DND-41 (cell line): ENCODE measurements at regions not wholly inside any gene's neighbourhood (a gene's known extent, or its start where the extent isn't known, plus 50 kb on each side); places are given as distances from the start of the nearest gene placed in this dataset.

Experiments
- ATAC-seq: fragments of 200-7000 bp; cut with Tn5 transposase; 3 replicates; pipeline ENCODE4 v1.9.1; 2021; ENCODE audit warnings: low read depth; ENCODE audit not compliant: insufficient read depth
- DNase-seq: peaks from one replicate; pipeline ENCODE4 v3.0.0-alpha.2; 2020
- H2AFZ ChIP-seq: 2 replicates; pipeline ENCODE4 v1.6.0; 2012; ENCODE audit warnings: low read depth, low read length
- H3K27ac ChIP-seq: 2 replicates; pipeline ENCODE4 v1.5.1; 2012; ENCODE audit warnings: low read length, inconsistent platforms
- H3K27me3 ChIP-seq: fragments of 200-600 bp; sonication (generic); 2 replicates; pipeline ENCODE4 v1.6.0; 2012; ENCODE audit warnings: low read length, mild to moderate bottlenecking, inconsistent platforms; ENCODE audit not compliant: insufficient read depth, poor library complexity
- H3K36me3 ChIP-seq: 2 replicates; pipeline ENCODE4 v1.5.1; 2012; ENCODE audit warnings: low read length, inconsistent platforms; ENCODE audit not compliant: insufficient read depth
- H3K4me1 ChIP-seq: 2 replicates; pipeline ENCODE4 v1.5.1; 2012; ENCODE audit warnings: mild to moderate bottlenecking, low read length; ENCODE audit not compliant: insufficient read depth
- H3K4me2 ChIP-seq: 2 replicates; pipeline ENCODE4 v1.6.0; 2012; ENCODE audit warnings: mild to moderate bottlenecking, moderate library complexity, low read length, inconsistent platforms; ENCODE audit not compliant: insufficient read depth
- H3K4me3 ChIP-seq, 2 experiments: fragments of 200-600 bp in 1 of 2; shearing (Covaris generic) in 1 of 2; 2 replicates each; pipeline ENCODE4 v1.5.1; 2012 to 2016; ENCODE audit warnings: inconsistent platforms in 2 of 2, low read length in 2 of 2, mild to moderate bottlenecking in 2 of 2, low read depth in 1 of 2, moderate library complexity in 1 of 2
- H3K79me2 ChIP-seq: 2 replicates; pipeline ENCODE4 v1.6.0; 2012; ENCODE audit warnings: low read length, inconsistent platforms; ENCODE audit not compliant: insufficient read depth
- H3K9ac ChIP-seq: 2 replicates; pipeline ENCODE4 v1.6.0; 2012; ENCODE audit warnings: low read depth, mild to moderate bottlenecking, inconsistent platforms, low read length, moderate library complexity
- H3K9me3 ChIP-seq: 2 replicates; pipeline ENCODE4 v1.5.1; 2012; ENCODE audit warnings: low read length, moderate library complexity, mild to moderate bottlenecking, inconsistent platforms; ENCODE audit not compliant: insufficient read depth, severe bottlenecking
- H4K20me1 ChIP-seq: 2 replicates; pipeline ENCODE4 v1.6.0; 2012; ENCODE audit warnings: low read length; ENCODE audit not compliant: insufficient read depth
- CTCF ChIP-seq: IDR thresholded peaks from 2 replicates; pipeline ENCODE4 v1.5.1; 2012; ENCODE audit warnings: borderline replicate concordance, low read length, moderate library complexity, mild to moderate bottlenecking; ENCODE audit not compliant: poor library complexity, severe bottlenecking; ENCODE audit errors: extremely low read depth
- EZH2 ChIP-seq: IDR thresholded peaks from 3 replicates; pipeline ENCODE4 v1.6.1; 2012; ENCODE audit warnings: borderline replicate concordance, low read depth, mild to moderate bottlenecking, moderate library complexity, low read length, inconsistent platforms; ENCODE audit not compliant: severe bottlenecking

- TF ChIP-seq EZH2 (no peak), CTCF (no peak)
- Histone ChIP-seq H3K4me1 (no peaks in the 10 kb centered on the region), H4K20me1 (no peaks in the 10 kb centered on the region), H3K27ac (no peak overlapping the region), H3K4me3 (no peak overlapping the region), H3K79me2 (no peaks in the 10 kb centered on the region), H3K27me3 (no peaks in the 10 kb centered on the region), H3K4me2 (no peak overlapping the region), H2AFZ (no peak overlapping the region), H3K9ac (no peak overlapping the region), H3K9me3 (no peaks in the 10 kb centered on the region), H3K36me3 (no peaks in the 10 kb centered on the region)
- DNase-seq: no peak
- no peak for ATAC-seq
Measured at GRCh38 chr18:44597797-44598196, 82.9 kb upstream of the SETBP1 start.

GRCh38 chr18:44598514-44598913, 82.2 kb upstream of the SETBP1 start:
- Histone ChIP-seq H4K20me1 (no peaks in the 10 kb centered on the region), H3K4me1 (no peaks in the 10 kb centered on the region), H3K4me2 (no peak overlapping the region), H2AFZ (no peak overlapping the region), H3K9ac (no peak overlapping the region), H3K9me3 (no peaks in the 10 kb centered on the region), H3K36me3 (no peaks in the 10 kb centered on the region), H3K27me3 (no peaks in the 10 kb centered on the region), H3K27ac (no peak overlapping the region), H3K4me3 (no peak overlapping the region), H3K79me2 (no peaks in the 10 kb centered on the region)
- DNase-seq: no peak
- no peak for ATAC-seq
- no peak for TF ChIP-seq CTCF
- TF ChIP-seq EZH2: no peak

- H4K20me1 ChIP-seq: no peaks in the 10 kb centered on the region
- no peak for DNase-seq
- no peaks in the 10 kb centered on the region for H3K79me2 ChIP-seq
- TF ChIP-seq CTCF (no peak), EZH2 (no peak)
- no peak overlapping the region for H2AFZ ChIP-seq
- no peak overlapping the region for H3K27ac ChIP-seq
- no peak overlapping the region for H3K9ac ChIP-seq
- no peaks in the 10 kb centered on the region for H3K27me3 ChIP-seq
- H3K4me2 ChIP-seq: no peak overlapping the region
- H3K9me3 ChIP-seq: no peaks in the 10 kb centered on the region
- ATAC-seq: no peak
- H3K36me3 ChIP-seq: no peaks in the 10 kb centered on the region
- H3K4me3 ChIP-seq: no peak overlapping the region
- no peaks in the 10 kb centered on the region for H3K4me1 ChIP-seq
Measured at GRCh38 chr18:44599412-44599811, 81.3 kb upstream of the SETBP1 start.

DNA sequence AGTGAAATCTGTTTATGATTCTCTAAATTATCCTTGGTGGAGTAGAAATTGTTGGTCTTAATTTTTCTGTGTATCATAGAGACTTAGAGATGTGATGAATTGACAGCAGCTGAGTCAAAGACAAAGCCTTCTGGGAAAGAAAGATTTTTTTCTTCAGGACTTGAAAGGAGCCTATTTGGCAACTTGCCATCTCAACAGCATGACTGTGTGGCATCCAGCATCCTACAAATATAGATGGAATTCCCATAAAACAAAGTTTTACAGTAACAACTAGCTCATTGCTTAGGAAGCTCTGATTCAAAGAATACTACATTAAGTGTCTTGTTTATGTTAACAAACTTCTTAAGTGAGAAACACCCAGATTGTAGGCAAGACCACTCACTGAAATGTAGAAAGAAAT, 79.2 kb upstream of the SETBP1 start:
- TF ChIP-seq CTCF: no peak
- no peak for TF ChIP-seq EZH2
- H3K27ac ChIP-seq: no peak overlapping the region
- no peaks in the 10 kb centered on the region for H3K4me1 ChIP-seq
- no peak overlapping the region for H2AFZ ChIP-seq
- no peak overlapping the region for H3K9ac ChIP-seq
- H3K9me3 ChIP-seq: no peaks in the 10 kb centered on the region
- ATAC-seq: no peak
- no peak overlapping the region for H3K4me2 ChIP-seq
- no peak overlapping the region for H3K4me3 ChIP-seq
- DNase-seq: no peak
- no peaks in the 10 kb centered on the region for H3K27me3 ChIP-seq
- H3K79me2 ChIP-seq: no peaks in the 10 kb centered on the region
- no peaks in the 10 kb centered on the region for H3K36me3 ChIP-seq
- H4K20me1 ChIP-seq: no peaks in the 10 kb centered on the region
